Left hindlimb (tissue), 1 donor: ENCODE measurements at regions not wholly inside any gene's neighbourhood (a gene's known extent, or its start where the extent isn't known, plus 50 kb on each side); places are given as distances from the start of the nearest gene placed in this dataset.

Experiments
- DNase-seq: peaks from one replicate; pipeline ENCODE4 v3.0.0-alpha.2; 2018

DNA sequence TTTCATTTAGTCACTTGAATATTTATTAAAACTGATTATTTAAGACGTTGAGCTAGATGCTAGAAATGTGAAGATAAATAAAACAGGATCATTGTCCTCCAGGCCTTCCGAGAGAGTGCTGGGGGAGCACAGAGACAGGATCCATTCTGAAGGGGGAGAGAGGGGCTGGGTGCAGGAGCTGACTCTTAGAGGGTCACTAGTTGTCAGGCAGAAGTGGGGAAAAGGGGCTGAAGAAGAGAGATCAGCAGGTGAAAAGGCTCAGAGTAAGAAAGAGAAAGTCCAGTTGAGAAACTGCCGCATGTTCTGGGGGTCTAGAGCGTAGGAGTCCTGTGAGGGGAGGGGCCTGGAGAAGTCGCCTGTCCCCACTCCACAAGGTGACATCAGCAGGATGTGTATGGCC lies 206.2 kb upstream of the SNX19 start:
- no peak for DNase-seq

DNA sequence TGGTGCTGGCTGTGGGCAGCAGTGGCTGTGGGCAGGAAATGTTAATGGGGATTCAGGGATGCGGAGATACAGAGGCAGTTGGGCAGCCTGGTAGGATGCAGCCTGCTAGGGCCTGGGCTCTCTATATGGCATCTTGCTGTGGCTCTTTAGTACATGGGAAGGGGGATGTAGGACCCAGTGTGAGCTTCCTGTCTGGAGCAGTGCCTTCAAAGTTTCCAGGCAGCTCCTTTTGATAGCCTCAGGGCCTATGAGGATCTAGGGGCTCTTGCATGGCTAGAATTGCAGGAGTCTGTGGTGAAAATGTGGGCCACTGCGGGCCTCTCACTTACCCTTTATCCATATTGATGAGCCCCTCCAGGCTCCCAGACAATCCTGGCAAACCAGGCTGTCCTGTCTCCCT lies 213.2 kb upstream of the SNX19 start:
- DNase-seq = no peak

DNA sequence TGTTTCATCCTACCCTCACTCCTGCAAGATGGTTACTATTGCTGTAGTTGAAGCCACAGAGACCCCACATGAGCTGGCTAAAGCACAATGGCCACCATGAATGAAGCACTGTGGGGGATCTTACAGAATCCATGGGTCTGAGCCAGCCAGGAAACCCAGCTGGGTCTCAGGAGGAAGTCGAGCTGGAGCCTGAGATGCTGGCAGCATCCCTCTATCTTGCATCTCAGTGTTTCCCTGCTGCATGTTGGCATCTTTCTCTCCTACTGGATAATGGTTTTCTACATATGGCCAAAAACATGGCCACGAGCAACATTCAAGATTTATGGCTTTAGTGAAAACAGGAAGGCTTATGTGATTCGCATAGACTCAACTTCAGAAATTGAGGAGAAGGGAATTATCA lies 219.3 kb upstream of the SNX19 start:
- no peak for DNase-seq

DNA sequence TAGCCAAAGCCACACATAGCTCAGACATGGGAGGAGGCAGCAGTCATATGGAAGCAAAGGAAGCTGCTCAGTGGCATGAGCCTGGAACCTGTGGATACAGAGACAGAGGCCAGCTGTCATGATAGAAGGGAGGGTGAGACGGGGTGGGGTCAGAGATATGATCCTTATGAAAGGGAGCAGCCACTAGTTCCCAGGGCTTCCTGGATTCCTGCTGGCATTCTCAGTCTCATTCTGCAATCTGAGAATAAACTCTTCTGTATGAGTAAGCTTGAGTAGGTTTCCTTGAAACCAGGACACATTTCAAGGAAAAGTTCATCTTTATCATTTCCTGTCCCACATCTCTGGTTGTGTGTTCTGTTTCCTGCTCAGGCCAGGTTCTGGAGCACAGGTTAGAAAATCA lies 220.2 kb upstream of the SNX19 start:
- DNase-seq = no peak

DNA sequence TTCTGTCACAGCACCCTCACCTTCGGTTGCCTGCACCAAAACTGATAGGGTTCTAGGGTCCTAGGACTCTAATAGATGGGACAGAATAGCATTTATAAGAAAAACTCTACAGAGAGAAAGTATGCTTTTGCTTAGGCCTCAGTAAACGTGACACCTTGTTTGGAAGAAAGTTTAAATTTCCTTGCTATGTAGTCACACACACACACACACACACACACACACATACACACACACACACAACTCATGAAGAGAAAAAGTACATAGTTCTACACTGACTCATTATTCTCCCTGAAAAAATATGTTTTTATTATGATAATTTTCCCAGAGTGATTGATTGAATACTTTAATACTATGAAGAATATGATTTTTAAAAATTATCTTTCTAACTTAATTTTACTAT lies 220.8 kb upstream of the SNX19 start:
- no peak for DNase-seq

DNA sequence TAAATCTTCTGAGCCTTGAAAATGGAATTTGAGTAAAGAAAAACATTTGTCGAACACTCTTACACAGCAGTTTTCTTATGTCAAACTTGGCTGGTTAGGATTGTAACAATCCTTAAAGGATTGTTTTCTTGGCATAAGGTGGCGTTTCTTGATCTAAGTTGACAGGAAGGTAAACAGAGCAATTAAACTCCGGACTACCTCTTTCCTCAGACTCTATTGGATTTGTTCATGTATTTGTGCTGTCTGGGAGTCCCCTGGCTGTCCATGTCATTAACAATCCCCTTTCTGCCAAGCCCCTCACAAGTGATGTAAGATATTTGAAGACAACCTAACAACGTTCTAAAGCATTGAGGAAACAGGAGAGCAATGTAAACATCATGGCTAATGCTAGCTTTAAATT lies 222.5 kb upstream of the SNX19 start:
- no peak for DNase-seq

DNA sequence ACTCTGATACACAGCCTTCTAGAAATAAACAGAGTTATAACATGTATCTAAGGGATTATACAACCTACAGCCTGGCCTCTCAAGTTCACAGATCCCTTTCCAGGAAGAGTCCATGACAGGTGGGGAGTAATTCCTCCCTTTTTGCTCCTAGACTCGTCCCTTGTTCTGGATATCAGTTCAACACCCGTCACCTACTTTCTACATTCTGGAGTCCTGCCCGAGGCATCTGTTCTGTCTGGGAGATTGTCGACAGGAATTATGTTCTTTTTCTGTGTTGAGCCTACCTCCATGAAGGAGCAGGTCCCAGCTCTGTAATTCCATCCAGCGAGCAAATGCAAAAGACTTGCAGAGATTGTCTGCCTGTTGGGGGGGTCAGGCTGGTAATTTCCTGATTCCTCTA lies 224.6 kb upstream of the NTM start:
- DNase-seq = no peak

DNA sequence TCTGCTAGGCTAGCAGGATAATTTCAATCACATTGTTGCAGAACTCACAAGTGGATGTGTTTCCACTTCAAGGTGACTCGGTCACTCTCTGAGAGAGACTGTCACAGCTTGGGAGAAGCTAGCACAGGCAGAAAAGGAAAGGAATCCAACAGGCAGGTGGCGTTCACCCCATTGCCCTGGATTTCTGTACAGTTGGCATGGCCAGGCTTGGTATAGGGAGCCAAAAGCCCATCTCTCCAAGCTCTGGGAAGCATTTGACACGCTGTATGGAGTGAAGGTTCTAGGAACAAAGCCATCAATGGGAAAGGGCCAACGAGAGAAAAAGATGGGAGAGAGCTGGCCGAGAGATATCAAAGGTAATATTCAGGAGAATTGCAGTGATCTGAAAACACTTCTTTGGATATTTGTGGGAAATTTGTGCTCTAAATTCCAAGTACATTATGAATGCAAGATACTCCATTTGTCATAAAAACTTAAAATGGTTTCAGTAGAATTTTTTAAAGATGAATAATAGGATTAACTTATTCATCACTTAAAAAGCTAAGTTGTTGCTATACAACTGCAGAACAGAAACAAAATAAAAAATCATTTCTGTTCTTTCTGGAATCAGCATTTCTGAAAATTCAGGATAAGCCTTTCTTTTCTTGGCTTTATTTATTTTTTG lies 223.5 kb upstream of the NTM start:
- DNase-seq = no peak

DNA sequence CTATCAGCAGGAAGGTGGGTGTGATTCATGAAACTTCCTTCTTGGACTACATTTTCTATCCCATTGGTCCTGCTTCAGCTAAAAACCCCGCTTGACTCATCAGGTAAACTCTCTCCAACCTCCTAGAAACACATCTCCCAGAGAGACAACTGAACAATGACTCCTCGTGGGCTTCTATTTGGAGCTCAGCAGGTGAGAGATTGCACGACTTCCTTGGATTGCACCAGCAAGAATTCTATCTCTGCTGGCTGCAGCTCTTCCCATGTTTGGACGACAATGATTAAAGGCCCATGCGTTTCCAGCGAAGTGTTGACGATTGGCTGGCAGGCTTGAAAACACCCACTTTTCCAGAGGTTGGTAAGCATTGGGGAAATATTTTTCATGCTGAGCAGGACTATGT lies 216.1 kb upstream of the NTM start:
- DNase-seq = no peak

DNA sequence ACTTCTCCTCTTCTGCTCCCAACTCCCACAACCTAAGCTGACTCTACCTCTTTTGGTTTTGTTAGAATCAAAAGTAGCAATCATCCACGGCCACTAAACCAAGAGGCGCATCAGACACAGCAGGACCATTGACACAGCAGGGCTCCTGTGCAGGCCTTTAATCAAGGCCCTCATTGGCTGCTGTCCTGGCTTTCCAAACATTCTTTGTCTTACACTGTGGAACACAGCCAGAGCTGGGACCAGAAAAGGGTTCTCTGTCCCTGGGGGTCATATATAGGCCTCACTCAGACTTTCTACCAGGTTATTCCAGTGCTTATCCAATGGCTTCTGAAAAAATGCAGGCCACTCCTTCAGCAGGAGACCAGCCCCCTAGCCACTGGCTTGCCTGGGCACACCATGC lies 212.7 kb upstream of the NTM start:
- DNase-seq = no peak

DNA sequence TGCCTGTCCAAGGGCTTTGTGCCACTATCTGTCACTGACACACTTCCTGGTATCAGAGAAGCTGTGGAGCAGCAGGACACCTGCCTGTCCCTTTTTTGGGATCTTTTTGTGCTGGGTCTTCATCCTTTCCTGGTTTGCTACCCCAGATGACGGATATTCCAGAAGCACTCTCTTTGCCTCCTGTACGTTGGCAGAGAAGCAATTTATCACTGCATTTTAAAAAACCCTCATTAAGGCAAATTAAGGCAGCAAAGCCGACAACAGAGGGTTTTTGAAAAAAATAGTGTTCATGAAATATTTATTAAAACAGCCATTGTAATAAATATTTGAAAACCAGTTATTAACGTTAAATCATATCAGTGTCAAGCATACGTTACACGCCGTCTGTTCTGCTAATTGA lies 209.6 kb upstream of the NTM start:
- DNase-seq = no peak

DNA sequence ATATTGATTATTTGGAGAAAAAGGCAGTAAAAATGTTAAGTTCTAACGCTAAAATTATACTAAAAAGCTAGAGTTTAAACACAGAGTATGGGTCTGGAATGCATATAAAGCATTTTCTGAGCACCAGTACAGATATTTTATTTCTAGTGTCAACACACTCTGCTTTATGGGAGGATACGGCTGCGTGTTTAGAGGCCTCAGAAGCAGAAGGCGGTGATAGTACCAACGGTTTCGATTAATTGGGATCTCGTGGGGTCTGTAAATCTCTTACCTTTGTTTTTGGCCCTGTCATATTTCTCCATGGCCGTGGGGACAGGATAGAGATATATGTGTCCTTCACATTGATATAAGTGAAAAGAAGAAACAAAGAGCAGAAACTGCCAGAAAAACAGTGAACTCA lies 206.8 kb upstream of the NTM start:
- DNase-seq = no peak

DNA sequence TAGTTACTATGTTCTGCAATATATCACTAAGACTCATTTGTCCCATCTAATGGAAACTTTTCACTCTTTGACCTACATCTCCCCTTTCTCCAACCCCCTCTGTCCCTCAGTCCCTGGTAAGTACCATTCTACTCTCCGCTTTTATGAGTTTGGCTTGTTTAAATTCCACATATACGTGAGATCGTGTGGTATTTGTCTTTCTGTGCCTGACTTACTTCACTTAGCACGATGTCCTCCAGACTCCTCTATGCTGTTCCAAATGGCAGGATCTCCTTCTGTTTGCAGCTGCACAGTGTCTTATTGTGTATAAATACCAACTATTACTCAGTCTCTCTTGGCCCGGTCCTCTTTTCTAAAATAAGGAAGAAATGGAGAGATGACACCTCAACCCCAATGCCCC lies 205.4 kb upstream of the NTM start:
- no peak for DNase-seq

DNA sequence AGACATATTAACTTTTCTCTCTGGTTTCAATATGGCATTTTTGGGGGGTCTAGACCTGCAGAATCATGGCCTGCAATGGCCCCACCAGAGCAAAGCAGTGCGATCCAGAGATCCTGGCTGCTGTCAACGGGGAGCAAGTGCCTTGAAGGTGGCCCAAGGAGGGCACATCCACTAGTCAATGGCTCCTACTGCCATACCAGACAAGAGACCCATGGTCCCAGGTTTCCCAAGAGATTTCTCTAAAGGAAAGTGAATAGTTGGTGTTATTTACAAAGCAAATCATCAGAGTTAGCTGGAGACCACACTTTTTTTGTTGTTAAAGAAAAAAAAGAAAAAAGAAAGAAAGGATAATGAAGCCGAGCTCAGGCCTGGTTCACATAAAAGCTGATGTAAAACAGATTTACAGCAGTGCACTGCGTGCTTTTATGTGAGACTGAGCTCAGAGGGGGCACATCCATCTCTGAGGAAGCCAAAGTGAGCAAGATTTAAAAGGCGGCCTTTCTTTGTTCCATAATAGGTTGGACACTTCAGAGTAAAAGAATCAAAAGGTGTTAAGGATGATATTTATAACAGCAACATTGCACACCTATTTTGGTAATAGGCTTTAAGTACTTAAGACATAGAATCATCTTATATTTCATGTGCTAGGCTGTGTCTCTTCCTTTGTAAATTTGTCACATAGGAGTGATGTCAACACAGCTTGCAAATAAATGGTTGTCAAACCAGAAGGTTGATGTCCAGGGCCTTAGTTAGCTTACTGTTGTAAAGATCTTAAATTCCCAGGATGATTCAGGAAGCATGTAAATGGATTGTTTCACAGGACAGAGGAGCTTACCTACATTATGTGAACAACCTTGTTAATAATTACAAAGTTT lies 201.3 kb upstream of the NTM start:
- no peak for DNase-seq

DNA sequence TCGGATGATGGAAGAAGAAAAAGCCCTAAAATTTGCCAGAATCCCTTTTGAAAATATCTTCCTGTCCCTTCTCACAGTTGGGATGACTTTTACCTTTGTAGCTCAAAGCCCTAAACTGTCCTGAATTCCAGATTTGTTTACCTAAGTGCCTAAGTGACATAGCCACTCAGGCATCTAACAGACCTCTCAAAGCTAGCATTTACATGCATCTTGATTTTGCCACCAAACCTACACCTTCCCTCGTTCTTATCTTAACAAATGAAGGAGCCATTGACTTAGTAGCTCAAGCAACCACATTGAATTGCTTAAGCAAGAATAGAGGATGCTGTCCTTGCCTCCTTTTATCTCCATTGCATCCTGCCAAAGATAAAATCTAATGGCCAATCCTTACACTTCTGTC lies 198.4 kb upstream of the NTM start:
- no peak for DNase-seq

DNA sequence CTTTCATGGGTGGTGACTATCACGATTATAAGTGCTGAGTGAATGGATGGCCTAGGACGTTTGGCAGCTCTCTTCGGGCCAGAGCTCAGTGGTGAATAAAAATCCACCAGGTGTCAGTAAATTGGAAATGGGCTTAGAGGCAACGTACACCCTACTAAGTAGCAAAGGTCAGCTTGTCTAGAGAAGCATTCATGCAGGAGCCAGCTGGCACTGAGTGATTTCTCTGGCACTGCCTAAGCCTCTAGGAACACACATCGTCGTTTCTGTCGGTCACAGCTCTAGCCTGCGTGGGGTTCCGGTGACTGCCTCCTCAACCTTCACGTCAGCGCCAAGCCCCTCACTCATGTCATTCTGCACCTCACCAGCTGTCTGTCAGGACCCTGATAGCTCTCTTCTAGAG lies 192.4 kb upstream of the NTM start:
- DNase-seq = no peak

DNA sequence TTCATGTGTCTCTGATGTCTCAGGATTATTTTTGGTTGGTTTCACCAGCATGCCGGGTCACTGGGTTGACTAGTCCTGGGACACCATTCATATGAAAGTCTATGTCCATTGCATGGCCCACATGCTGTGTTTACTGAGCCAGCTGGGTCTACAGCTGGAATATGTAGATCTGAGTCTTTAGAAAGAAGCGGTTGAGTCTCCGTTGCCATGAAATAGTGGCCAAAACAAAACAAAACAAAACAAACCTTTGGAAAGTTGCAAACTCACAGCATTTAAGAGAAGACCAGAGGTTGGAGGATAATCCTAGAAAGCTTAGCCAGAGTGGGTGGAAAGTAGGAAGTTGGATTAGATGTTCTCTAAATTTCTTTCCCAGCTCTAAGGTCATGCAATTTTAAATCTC lies 191.8 kb upstream of the NTM start:
- no peak for DNase-seq

DNA sequence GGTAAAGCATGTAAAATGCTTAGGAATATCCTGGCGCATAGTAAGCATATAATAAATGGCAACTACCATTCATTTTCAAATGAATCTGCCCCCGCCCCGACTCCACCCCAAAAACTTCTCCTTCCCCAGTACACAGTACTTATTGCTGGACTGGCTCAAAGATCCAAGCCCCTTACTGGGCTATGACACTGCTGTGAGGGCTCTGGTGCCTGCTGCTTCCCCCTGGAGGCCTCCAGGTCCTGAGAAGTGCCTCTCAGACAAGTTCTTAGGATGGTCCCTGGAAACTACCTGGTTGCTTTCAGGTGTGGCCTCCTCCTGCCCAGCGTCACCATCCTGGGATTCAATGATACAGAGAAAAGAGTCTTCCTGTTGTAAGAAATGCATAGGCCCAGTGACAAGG lies 190.6 kb upstream of the NTM start:
- no peak for DNase-seq

DNA sequence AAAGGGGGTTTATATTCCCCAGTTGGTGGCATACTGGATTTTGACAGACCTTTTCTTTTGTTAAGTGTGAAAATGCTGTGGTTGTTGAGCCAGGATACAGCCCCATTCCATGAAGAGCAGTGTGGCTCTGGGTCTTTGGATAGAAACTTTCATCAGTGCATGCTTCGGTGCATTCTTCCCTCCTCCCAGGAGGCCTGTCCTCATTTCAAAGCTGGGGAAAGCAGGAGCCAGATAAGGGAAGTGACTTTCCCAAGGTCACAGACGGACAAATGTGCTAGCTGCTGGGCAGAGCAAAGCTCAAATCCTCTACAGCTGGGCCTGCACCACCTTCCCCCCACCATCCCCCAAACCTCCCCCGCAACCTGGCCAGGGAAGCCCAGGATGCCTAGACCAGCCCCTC lies 184.5 kb upstream of the NTM start:
- no peak for DNase-seq

DNA sequence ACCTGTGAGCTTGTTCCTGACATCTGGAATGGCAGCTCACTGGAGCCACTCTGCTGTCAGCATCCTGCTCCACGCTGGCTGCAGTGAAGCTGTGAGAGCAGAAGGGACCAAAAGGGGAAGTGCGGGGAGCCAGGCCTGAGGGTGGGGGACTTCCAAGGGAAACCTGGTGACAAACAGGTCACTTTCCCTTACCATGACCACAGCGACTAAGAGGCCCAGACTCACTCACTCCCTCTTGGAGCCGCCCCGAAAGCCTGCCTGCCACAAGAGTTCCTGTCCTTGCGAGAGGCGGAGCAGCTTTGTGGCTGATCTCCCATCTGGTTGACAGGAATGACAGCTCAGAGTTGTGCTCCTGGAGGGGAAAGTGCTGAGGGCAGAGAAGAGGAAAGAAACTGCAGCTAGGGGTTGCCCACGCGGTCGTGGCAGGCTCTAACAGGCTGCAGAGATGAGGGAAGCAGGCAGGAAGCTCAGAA lies 183.8 kb upstream of the NTM start:
- no peak for DNase-seq

DNA sequence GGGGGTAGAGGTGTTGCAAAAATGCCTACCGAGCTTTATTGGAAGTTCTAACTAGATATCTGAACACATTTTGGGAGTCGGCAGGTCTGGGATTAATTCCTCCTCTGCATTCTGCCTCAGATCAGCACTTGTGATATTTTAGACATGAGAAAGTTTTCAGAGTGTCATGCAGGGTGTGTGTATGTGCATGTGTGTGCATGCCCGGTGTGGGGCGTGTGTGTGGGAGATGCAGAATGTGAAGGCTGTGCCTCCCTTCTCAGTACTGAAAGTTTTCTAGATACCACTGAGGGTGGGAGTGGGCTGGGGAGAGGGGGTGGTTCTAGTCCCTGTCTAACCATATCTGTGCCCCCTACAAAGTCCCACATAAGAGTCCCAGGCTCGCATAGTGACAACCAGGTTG lies 180.0 kb upstream of the NTM start:
- DNase-seq = no peak

DNA sequence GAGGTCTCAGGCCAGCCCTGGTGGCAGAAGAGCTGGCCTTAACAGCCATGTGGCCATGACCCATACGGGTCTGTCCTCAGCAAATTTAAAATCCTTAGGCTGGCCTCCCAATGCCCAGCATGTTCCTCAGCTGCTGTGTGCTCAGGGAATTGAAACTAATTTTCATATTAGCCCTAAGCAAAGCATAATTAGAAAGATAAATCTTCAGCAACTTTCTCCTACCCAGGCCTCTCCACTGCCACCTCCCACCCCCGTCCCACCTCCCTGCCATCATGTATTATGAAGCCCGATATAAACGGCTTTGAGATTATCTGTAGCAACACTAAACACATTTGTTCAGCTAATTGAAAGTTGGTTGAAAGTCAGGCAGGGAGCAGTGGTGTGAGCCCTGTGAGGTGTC lies 178.8 kb upstream of the NTM start:
- no peak for DNase-seq

DNA sequence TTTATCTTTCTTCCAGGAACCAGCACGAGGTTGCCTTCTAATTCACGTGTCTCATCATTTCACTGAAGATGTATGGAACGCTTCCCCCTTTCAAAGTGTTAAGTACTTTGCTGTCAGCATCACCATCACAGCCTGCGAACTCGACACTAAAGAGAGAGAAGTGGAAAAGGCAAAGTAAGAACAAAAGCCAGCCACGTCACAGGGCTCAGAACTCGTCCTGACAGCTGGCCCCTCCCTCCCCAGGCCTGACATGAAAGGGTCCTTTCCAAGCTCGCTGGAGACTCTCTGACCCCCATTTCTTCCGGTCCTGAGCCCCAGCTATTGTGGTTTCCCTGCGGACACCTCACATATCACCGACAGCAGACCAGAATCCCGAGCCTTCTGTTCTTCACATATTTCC lies 177.8 kb upstream of the NTM start:
- DNase-seq = no peak

DNA sequence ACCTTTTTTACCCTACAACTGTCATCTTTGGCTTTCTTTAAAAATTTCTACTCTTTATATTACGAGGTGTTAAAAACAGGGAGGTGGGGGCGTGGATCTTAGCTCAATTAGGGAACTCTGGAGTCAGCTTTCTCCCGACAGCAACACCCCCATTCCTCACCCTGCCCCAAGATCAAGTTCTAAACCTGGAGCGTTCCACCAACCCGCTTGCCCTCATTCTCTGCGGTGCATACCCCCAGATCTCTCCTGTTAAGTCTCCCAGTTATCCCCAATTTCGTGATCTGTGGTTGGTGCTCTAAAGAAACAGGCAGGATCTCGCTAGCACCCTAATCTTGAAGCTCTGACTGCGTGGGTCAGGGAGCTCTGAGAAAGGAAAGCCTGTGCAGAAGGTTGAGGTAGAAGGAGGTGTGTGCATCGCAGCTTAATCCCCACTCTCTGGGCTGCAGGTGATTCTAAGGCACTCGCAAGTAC lies 177.3 kb upstream of the NTM start:
- DNase-seq = no peak

DNA sequence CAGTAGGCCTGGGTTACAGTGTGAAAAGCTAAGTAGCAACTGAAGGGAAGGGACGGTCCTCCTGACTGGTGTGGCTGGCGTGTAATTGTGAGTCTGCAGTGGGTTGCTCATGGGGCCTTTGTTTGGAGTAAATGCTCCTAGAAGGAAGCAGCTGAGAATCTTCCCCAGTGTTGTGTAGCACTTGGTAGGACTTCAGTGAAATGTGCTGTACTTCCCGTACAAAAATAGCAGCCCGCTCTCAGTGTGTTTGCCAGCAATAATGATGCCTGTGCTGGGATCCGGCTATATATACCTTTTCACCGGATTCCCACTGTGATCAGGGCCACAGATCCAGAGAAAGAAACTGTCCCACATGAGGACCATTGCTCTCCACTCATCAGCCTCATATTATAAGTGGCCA lies 175.7 kb upstream of the NTM start:
- DNase-seq = no peak
